ENCODE measurements at regions not wholly inside any gene's neighbourhood (a gene's known extent, or its start where the extent isn't known, plus 50 kb on each side); places are given as distances from the start of the nearest gene placed in this dataset.

DNA sequence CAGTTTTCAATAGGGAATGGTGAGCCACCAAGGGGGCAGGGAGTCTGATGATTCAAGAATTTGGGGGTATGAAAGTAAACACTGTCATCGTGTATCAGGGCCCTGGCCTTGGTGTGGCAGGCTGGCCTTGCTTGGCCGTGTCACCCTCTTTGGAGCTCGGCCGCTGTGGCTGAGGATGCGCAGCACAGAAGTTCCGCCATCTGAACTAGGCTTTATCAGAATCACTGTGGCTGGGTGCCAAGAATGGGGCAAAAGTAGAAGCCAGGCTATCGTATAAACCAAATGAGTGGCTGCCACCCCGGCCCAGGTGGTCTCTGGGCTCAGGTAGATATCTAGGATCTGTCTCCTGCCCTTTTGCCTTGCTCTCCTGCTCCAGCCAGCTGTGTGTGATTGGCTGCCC lies 137.4 kb downstream of the PAPOLA start:
- Histone ChIP-seq H3K27ac (ENCODE audit: extremely low read depth, low read depth, low read length) (no peak overlapping the region), H3K9me3 (replicated peaks; ENCODE audit: control insufficient read depth, insufficient read depth, low read depth, low read length) (no peaks in the 10 kb centered on the region), H4K20me1 (replicated peaks; ENCODE audit: control insufficient read depth, insufficient read depth, low read length) (no peaks in the 10 kb centered on the region), H3K4me3 (no peak overlapping the region), H3K9ac (ENCODE audit: insufficient read depth in 1 of 2, low read depth in 2 of 2, low read length in 2 of 2) (no peak overlapping the region), H3K9me1 (ENCODE audit: control insufficient read depth, insufficient read depth, low read length) (no peaks in the 10 kb centered on the region), H3K27me3 (ENCODE audit: control insufficient read depth in 2 of 2, insufficient read depth in 2 of 2, low read length in 2 of 2) (peaks cover 15 to 51% of the 10 kb centered on the region in 2 experiments; a peak in 4 of 5 replicates), H3K4me2 (ENCODE audit: insufficient read depth, low read length) (no peak overlapping the region), H3K36me3 (ENCODE audit: control insufficient read depth, insufficient read depth, low read length) (no peaks in the 10 kb centered on the region), H3K4me1 (replicated peaks in 1 of 2; ENCODE audit: control insufficient read depth in 2 of 2, insufficient read depth in 2 of 2, low read length in 2 of 2) (no peaks in the 10 kb centered on the region), H2AFZ (ENCODE audit: low read depth, low read length) (no peak overlapping the region), H3K79me2 (ENCODE audit: control insufficient read depth, insufficient read depth, low read length) (no peaks in the 10 kb centered on the region)
- ChIA-PET POLR2A (no interaction called here), CTCF (ENCODE audit: low intra/inter-chr PET ratio) (no interaction called here)
- 2% methylated on average over 8 of the region's 8 CpGs for WGBS (ENCODE audit: insufficient coverage, low coverage, missing lambda C conversion rate)
- no peak for DNase-seq (ENCODE audit: extremely low read depth in 1 of 4, low spot score in 3 of 4)
- intact Hi-C loops (cut with micrococcal nuclease) (no loop called here), in situ Hi-C loops (cut with MboI) (no loop called here)
- no peak for FAIRE-seq
- BruUV-seq (replicated peaks) = no TSS peak
- ATAC-seq = no peak
- TF ChIP-seq ZNF3 (CRISPR knock-in tag; IDR thresholded peaks at IDR 0.05) (no peak), NRF1 (conservative IDR thresholded peaks at IDR 0.05 in 1 of 2, IDR thresholded peaks at IDR 0.05 in 1 of 2) (peak; percentile 7 to 28; a peak in 2 of 4 replicates), SMC3 (conservative IDR thresholded peaks at IDR 0.05; ENCODE audit: insufficient read depth, low read depth, low read length) (no peak), ZNF696 (CRISPR knock-in tag; conservative IDR thresholded peaks at IDR 0.05) (no peak), U2AF2 (optimal IDR thresholded peaks at IDR 0.05; ENCODE audit: low read depth, low read length) (no peak), NFIC (IDR thresholded peaks at IDR 0.05) (0 out of 2 replicates have a peak, but pooled peaks have one; percentile 24)
- TF ChIP-seq, protein P1, sequence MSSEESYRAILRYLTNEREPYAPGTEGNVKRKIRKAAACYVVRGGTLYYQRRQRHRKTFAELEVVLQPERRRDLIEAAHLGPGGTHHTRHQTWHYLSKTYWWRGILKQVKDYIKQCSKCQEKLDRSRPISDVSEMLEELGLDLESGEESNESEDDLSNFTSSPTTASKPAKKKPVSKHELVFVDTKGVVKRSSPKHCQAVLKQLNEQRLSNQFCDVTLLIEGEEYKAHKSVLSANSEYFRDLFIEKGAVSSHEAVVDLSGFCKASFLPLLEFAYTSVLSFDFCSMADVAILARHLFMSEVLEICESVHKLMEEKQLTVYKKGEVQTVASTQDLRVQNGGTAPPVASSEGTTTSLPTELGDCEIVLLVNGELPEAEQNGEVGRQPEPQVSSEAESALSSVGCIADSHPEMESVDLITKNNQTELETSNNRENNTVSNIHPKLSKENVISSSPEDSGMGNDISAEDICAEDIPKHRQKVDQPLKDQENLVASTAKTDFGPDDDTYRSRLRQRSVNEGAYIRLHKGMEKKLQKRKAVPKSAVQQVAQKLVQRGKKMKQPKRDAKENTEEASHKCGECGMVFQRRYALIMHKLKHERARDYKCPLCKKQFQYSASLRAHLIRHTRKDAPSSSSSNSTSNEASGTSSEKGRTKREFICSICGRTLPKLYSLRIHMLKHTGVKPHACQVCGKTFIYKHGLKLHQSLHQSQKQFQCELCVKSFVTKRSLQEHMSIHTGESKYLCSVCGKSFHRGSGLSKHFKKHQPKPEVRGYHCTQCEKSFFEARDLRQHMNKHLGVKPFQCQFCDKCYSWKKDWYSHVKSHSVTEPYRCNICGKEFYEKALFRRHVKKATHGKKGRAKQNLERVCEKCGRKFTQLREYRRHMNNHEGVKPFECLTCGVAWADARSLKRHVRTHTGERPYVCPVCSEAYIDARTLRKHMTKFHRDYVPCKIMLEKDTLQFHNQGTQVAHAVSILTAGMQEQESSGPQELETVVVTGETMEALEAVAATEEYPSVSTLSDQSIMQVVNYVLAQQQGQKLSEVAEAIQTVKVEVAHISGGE (CRISPR knock-in tag; IDR thresholded peaks at IDR 0.05) = peak in 1 of 3 experiments; percentile 77; a peak in 2 of 6 replicates

Data from K562 (cell line).